SJSA1 (cell line): ENCODE measurements at regions not wholly inside any gene's neighbourhood (a gene's known extent, or its start where the extent isn't known, plus 50 kb on each side); places are given as distances from the start of the nearest gene placed in this dataset.
"Not testable (repeated sequence)": the region's sequence is repeated elsewhere in the genome, so short reads cannot be mapped to it uniquely, and the experiment has no call there.

Experiments used
- DNase-seq, 2 experiments: peaks; one replicate each; pipeline ENCODE4 v3.0.0-alpha.2; 2015 to 2020; ENCODE audit warnings: low spot score in 2 of 2, low read depth in 1 of 2
- H3K27ac ChIP-seq: fragments of 250-450 bp; sonication (Bioruptor Pico); 2 replicates; pipeline ENCODE4 v1.5.1; 2020; ENCODE audit warnings: mild to moderate bottlenecking, moderate library complexity
- H3K27me3 ChIP-seq: fragments of 250-450 bp; sonication (Bioruptor Pico); replicated peaks from 2 replicates; pipeline ENCODE4 v1.5.1; 2020; ENCODE audit warnings: mild to moderate bottlenecking, moderate library complexity
- H3K36me3 ChIP-seq: fragments of 250-450 bp; sonication (Bioruptor Pico); 2 replicates; pipeline ENCODE4 v1.5.1; 2020; ENCODE audit warnings: mild to moderate bottlenecking
- H3K4me1 ChIP-seq: fragments of 250-450 bp; sonication (Bioruptor Pico); replicated peaks from 2 replicates; pipeline ENCODE4 v1.6.1; 2021; ENCODE audit warnings: mild to moderate bottlenecking
- H3K4me3 ChIP-seq: fragments of 250-450 bp; sonication (Bioruptor Pico); 2 replicates; pipeline ENCODE4 v1.5.1; 2020; ENCODE audit warnings: mild to moderate bottlenecking
- H3K9me3 ChIP-seq: fragments of 250-450 bp; sonication (Bioruptor Pico); replicated peaks from 2 replicates; pipeline ENCODE4 v1.5.1; 2020; ENCODE audit warnings: mild to moderate bottlenecking

DNA sequence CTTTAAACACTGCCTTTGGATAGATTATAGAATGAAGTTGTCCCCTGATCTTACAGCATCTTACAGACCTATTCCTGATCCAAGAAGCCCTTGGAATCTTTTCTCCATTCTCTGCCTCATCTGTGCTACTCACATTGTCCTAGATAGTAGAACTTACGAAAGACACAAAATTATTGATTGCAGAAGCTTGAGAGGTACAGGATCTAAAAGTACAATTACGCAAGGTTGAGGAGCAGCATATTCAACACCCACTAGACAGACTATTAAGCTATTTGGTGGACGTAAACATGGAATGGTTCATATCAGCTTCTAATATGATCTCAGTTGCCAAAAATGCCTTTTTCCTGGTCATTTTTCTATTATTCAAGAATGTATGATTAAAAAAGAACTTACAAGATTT is 90.5 kb upstream of the SEM1 start:
- H3K9me3 ChIP-seq, result no peaks in the 10 kb centered on the region

DNA sequence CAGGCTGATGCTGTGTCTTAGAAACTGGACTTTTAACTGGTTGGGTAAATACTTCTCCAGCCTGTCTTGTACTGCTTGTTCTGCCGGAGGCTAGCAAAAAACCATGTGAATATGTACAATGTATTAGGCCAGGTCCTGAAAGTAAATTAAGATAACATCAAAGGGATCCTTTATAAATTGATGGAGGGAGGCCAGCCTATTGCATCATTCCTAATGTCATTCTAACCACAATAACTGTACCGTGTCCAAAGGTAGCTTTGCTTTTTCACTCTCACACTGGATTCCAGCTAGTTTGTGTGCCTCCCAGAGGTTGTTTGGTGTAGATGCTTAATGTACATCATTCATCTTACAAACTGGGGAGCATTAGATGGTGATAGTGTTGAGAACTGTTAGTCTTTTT is 91.2 kb upstream of the SEM1 start:
- DNase-seq, result no peak
- Histone ChIP-seq H3K4me3 (no peak overlapping the region), H3K9me3 (no peaks in the 10 kb centered on the region), H3K36me3 (no peaks in the 10 kb centered on the region), H3K27ac (no peak overlapping the region), H3K4me1 (no peaks in the 10 kb centered on the region), H3K27me3 (no peaks in the 10 kb centered on the region)

More for the DNA sequence above, 90.5 kb upstream of the SEM1 start:
- Histone ChIP-seq H3K27me3 (no peaks in the 10 kb centered on the region), H3K4me3 (no peak overlapping the region), H3K4me1 (no peaks in the 10 kb centered on the region), H3K27ac (no peak overlapping the region), H3K36me3 (no peaks in the 10 kb centered on the region)
- DNase-seq, result no peak

DNA sequence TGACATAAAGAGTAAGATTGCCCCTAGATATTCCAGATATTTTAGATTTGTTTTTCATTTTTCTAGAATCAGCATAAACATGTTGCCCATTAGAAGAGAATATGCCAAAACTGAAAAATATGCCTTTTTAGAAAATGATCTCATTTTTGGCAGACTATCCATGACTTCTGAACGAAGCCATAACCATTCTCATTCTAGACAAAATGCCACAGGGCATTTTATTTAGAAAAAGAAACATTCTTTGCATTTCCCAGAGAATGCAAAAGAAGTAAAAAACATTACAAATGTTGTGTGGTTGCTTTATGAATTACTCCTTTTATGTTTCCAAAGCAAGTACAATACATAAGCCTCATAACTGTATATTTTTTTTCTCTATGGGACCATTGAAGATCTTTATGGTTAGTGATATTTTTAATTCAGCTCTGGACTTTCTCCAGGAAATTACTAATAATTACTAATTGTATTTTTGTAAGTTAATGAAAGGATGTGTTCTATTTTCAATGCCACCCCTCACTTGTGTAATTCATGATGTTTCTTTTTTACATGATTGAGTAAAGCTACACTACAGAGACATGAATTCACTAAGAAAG is 109.6 kb upstream of the SEM1 start:
- Histone ChIP-seq H3K27me3 (no peaks in the 10 kb centered on the region), H3K4me3 (no peak overlapping the region), H3K4me1 (peaks cover 22% of the 10 kb centered on the region), H3K36me3 (no peaks in the 10 kb centered on the region), H3K9me3 (no peaks in the 10 kb centered on the region), H3K27ac (no peak overlapping the region)
- no peak for DNase-seq

DNA sequence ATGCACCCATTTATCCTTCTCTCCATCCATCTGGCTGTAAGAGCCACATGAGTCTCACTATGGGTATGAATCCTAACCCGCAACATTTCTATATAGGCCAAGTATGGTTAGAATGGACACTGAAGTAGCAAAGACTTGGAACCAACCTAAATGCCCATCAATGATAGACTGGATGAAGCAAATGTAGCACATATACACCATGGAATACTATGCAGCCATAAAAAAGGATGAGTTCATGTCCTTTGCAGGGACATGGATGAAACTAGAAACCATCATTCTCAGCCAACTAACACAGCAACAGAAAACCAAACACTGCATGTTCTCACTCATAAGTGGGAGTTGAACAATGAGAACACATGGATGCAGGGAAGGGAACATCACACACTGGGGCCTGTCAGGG is 111.5 kb upstream of the SEM1 start:
- not testable (repeated sequence) for H3K36me3 ChIP-seq, H3K27ac ChIP-seq, H3K9me3 ChIP-seq, H3K27me3 ChIP-seq, H3K4me3 ChIP-seq, DNase-seq
- H3K4me1 ChIP-seq, result peaks cover 24% of the 10 kb centered on the region

DNA sequence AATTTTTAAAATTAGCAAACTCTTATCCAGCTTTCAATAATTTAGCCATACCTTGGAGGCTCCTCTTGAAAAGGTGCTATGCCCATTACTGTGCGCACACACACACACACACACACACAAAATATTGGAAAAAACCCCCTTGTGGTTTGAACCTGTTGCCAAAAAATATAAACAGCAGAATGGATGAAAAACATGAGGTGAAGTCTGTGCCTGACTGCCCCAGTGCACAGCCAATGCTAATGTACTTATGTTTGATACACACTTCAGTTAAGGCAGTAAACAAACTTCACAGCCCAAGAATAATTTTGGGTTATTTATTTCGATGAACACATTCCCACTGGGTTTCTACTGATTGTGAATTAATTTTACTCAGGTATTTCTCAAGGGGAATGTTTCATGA is 113.2 kb upstream of the SEM1 start:
- H3K27ac ChIP-seq, result 0 out of 2 replicates have a peak overlapping the region, but pooled peaks have one; percentile 47
- H3K27me3 ChIP-seq, result no peaks in the 10 kb centered on the region
- no peaks in the 10 kb centered on the region for H3K36me3 ChIP-seq
- DNase-seq, result no peak
- H3K4me3 ChIP-seq, result no peak overlapping the region
- H3K9me3 ChIP-seq, result no peaks in the 10 kb centered on the region
- H3K4me1 ChIP-seq, result peaks cover 29% of the 10 kb centered on the region

DNA sequence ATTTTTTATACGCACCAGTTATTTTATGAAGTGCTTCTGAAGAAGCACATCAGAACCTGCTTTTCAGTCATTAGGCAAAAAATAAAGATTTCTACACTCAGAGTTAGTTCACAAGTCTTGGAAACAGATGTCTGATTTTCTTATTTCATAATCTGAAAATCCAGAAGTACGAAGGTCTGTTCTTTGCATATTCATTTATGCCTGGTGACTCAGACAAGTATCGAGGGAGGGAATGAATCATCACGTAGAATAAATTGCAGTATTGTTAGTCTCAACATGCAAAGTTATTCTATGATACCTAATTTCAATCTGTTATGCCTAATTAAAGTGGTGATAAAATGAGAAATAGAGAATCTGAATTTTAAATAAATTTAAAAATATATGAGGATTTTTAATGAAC is 113.6 kb upstream of the SEM1 start:
- Histone ChIP-seq H3K36me3 (no peaks in the 10 kb centered on the region), H3K9me3 (no peaks in the 10 kb centered on the region), H3K4me3 (no peak overlapping the region), H3K4me1 (peaks cover 29% of the 10 kb centered on the region), H3K27ac (0 out of 2 replicates have a peak overlapping the region, but pooled peaks have one; percentile 47), H3K27me3 (no peaks in the 10 kb centered on the region)
- DNase-seq, result peak in 1 of 2 experiments; percentile 38

DNA sequence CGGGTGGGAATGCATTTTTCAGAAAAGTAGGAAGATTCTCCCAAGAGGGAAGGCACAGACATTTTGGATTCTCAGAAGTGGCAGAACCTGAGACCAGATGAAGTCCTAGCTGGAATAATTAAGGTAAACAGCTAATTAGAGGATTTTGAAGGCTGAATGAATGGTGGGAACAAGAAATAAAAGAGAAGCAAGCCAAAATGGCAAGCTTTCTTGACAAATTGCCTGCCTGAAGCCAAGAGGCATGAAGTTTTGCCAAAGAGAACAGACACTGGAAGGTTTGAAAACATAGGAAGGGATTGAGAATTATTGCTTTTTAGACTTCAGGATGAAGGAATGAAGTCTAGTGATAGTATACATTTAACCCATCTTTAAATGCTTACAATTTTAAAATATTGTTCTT is 115.0 kb upstream of the SEM1 start:
- no peak for DNase-seq
- H3K4me3 ChIP-seq, result no peak overlapping the region

DNA sequence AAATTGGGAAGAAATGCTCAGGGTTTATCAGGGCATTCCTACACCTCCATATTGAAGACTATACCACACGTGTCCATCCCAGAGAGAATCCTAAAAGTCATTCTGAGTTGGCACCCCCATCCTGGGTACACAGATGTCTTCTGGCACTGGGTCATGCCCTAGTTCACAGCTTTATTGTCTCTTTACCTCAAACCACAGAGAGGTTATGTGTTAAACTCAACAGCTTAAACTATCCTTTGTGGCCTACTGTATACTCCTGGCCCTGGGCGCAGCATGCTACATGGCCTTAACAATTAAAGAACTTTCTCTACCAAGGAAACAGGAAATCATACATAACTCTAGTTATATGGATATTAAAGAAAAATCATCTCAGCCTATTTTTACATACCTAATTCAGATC is 115.6 kb upstream of the SEM1 start:
- no peaks in the 10 kb centered on the region for H3K27me3 ChIP-seq
- H3K4me1 ChIP-seq, result peaks cover 27% of the 10 kb centered on the region
- H3K9me3 ChIP-seq, result no peaks in the 10 kb centered on the region
- DNase-seq, result no peak
- H3K27ac ChIP-seq, result no peak overlapping the region
- H3K36me3 ChIP-seq, result no peaks in the 10 kb centered on the region
- H3K4me3 ChIP-seq, result no peak overlapping the region

More for the DNA sequence above, 115.0 kb upstream of the SEM1 start:
- H3K27me3 ChIP-seq, result no peaks in the 10 kb centered on the region
- H3K36me3 ChIP-seq, result no peaks in the 10 kb centered on the region
- H3K27ac ChIP-seq, result no peak overlapping the region
- H3K4me1 ChIP-seq, result peaks cover 29% of the 10 kb centered on the region
- no peaks in the 10 kb centered on the region for H3K9me3 ChIP-seq

DNA sequence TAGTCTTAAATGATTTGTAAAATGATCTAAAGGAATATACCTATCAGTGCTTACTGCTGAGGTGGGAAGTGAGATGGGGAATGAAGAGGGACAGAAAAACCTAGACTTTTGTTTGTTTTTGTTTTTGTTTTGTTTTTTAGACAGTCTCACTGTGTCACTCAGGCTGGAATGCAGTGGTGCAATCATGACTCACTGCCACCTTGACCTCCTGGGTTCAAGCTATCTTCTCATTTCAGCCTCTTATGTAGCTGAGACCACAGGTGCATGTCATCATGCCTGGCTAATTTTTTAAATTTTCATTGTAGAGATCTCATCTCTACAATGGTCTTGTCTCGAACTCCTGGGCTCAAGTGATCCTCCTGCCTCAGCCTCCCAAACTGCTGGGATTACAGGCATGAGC is 116.4 kb upstream of the SEM1 start:
- DNase-seq, result peak; percentile 49 to 58
- no peak overlapping the region for H3K4me3 ChIP-seq
- H3K36me3 ChIP-seq, result no peaks in the 10 kb centered on the region
- no peak overlapping the region for H3K27ac ChIP-seq
- H3K9me3 ChIP-seq, result no peaks in the 10 kb centered on the region
- H3K27me3 ChIP-seq, result no peaks in the 10 kb centered on the region
- peaks cover 27% of the 10 kb centered on the region for H3K4me1 ChIP-seq

DNA sequence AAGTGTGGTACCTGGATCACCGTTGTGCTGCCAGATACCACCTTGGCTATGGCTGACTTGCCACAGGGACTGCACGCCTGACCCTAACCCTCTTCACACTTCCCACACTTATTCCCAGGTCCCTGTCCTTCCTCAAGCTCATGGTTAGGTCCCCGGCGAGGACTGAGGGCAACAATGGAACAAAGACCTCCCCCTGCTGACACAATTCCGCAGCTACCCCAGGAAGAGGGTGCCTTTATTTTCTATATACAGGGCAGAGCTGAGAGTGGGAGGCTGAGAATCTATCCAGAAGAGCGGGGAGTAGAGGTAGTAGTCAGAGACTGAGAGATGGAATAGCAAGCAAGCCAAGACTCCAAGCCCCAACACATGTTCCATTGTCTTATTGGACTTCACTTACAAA is 118.1 kb upstream of the SEM1 start:
- H3K27me3 ChIP-seq, result no peaks in the 10 kb centered on the region
- no peak for DNase-seq
- no peaks in the 10 kb centered on the region for H3K36me3 ChIP-seq
- H3K9me3 ChIP-seq, result no peaks in the 10 kb centered on the region
- peaks cover 40% of the 10 kb centered on the region for H3K4me1 ChIP-seq
- H3K27ac ChIP-seq, result no peak overlapping the region
- H3K4me3 ChIP-seq, result no peak overlapping the region

DNA sequence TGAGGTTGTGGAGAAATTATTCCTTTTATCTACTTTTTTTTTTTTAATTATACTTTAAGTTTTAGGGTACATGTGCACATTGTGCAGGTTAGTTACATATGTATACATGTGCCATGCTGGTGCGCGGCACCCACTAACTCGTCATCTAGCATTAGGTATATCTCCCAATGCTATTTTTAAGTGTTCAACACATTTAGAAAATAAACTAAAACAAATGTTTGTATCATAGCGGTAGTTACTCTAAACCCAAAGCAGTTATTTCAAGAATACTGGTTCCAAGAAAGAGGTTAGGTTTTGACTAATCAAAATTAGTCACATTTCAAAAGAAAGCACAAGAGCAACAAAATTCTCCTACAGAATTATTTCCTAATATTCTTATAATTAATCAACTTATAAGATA is 119.5 kb upstream of the SEM1 start:
- DNase-seq, H3K4me3 ChIP-seq, H3K9me3 ChIP-seq, H3K27ac ChIP-seq, H3K27me3 ChIP-seq, H3K36me3 ChIP-seq: not testable (repeated sequence)
- peaks cover 42% of the 10 kb centered on the region for H3K4me1 ChIP-seq

DNA sequence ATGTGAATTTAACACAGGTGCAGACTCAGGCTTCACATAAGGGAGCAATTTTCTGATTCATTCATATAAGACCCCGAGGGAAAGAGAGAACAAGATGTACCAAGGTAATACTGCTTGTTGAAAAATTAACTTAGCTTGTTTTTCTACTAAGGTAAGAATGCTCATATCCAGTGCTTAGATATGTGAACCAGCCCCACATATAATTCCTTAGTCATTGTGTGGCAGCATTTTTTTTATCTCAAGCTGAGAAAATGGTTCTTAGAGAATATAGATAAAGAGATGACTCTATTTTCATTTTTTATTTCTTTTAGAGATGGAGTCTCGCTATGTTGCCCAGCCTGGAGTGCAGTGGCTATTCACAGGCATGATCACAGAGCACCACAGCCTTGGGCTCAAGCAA is 121.8 kb upstream of the SEM1 start:
- DNase-seq, result peak in 1 of 2 experiments; percentile 24
- Histone ChIP-seq H3K27me3 (no peaks in the 10 kb centered on the region), H3K4me1 (peaks cover 47% of the 10 kb centered on the region), H3K9me3 (no peaks in the 10 kb centered on the region), H3K27ac (peak overlapping the region; percentile 61), H3K36me3 (no peaks in the 10 kb centered on the region), H3K4me3 (no peak overlapping the region)

DNA sequence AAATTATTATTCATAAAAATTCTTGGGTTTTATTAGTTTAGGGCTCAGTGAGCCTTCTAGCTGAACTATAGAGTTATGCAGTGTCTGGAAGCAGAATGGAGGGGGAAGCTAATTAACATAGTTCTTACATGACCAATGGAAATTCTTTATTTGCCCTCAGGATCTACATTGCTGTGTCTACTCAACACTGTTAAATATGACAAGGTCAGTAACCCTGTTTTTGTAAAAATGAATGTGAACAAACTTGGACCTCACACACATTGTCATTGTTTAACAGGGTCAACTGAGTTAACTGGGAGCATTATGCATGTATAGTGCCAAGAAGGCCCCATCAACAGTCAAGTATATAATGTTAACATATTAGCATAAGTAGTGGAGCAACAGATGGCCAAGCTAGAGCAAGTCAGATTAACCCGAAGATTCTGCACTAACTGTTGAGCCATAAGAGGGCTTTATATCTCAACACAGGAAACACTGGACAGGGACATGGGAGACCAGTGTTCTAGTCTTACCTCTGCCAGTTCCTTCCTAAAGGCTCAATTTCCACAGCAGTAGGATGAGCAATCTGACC is 122.5 kb upstream of the SEM1 start:
- peak overlapping the region; percentile 61 for H3K27ac ChIP-seq
- H3K4me1 ChIP-seq, result peaks cover 45% of the 10 kb centered on the region
- no peak overlapping the region for H3K4me3 ChIP-seq
- H3K9me3 ChIP-seq, result no peaks in the 10 kb centered on the region
- H3K27me3 ChIP-seq, result no peaks in the 10 kb centered on the region
- DNase-seq, result peak in 1 of 2 experiments; percentile 74
- H3K36me3 ChIP-seq, result no peaks in the 10 kb centered on the region

DNA sequence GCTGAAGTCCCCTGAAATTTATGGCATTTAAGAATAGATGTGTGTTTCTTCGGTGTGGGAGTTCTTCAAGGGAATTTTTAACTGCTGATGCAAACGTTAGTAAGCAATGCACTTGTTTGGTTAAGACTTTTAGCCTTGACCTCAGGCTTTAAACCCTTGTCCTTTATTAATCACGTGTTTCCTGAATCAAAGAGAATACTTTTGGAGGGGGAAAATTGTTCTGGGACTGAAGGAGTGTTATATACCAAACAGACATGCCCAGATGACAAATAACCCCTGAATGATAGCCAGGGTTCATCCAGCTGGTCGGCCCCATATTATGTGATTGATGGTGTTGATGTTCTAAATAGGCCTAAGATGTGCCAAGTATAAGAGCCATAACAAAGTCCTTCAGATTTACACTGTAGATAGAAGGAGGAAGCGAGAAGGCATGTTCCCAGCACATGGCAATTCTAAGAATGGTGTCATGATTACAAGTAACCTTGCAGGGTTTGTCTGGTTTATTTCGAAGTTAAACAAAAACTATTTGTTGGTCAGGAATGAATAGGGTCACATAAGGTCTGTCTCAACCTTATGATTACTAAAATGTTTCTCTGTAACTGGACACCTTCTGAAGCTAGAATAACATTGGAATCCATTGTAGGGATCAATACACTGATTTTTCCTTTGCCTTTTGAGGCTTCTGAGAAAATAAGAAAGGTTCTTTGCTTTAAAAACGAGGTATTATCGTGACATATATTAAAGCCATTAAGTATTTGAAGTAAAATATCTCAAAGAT is 124.2 kb upstream of the SEM1 start:
- H3K36me3 ChIP-seq, result no peaks in the 10 kb centered on the region
- peak overlapping the region; percentile 61 for H3K27ac ChIP-seq
- DNase-seq, result peak in 1 of 2 experiments; percentile 78
- H3K27me3 ChIP-seq, result no peaks in the 10 kb centered on the region
- H3K4me3 ChIP-seq, result no peak overlapping the region
- no peaks in the 10 kb centered on the region for H3K9me3 ChIP-seq
- H3K4me1 ChIP-seq, result peaks cover 45% of the 10 kb centered on the region
